ENCODE measurements at regions not wholly inside any gene's neighbourhood (a gene's known extent, or its start where the extent isn't known, plus 50 kb on each side); places are given as distances from the start of the nearest gene placed in this dataset.

GRCh38 chr18:41585512-41585911, 369.5 kb upstream of the PIK3C3 start:
- no peak for TF ChIP-seq CTCF (IDR thresholded peaks at IDR 0.05; ENCODE audit: low read length)
- TF ChIP-seq EZH2 (IDR thresholded peaks at IDR 0.05; ENCODE audit: borderline replicate concordance, low read length): no peak
